GM12865 (cell line): ENCODE measurements at regions not wholly inside any gene's neighbourhood (a gene's known extent, or its start where the extent isn't known, plus 50 kb on each side); places are given as distances from the start of the nearest gene placed in this dataset.

Experiments used
- DNase-seq: peaks from one replicate; pipeline ENCODE4 v3.0.0; 2010; ENCODE audit warnings: low read depth
- H3K4me3 ChIP-seq: 2 replicates; pipeline ENCODE4 v1.5.1; 2011; ENCODE audit warnings: mild to moderate bottlenecking, low read depth, low read length, control low read depth
- CTCF ChIP-seq: IDR thresholded peaks from 2 replicates; pipeline ENCODE4 v1.5.1; 2011; ENCODE audit warnings: low read length, control low read depth, low read depth, inconsistent platforms; ENCODE audit not compliant: insufficient read depth; ENCODE audit errors: missing control alignments

- no peak for DNase-seq
- H3K4me3 ChIP-seq, result no peak overlapping the region
- TF ChIP-seq CTCF, result no peak
These were observed 444.2 kb downstream of the SOX9 start for GRCh38 chr17:72565006-72565405.

- no peak for DNase-seq
These were observed 444.9 kb downstream of the SOX9 start for GRCh38 chr17:72565758-72566157.

GRCh38 chr17:72566671-72567484, 446.1 kb downstream of the SOX9 start:
- DNase-seq, result no peak
- H3K4me3 ChIP-seq, result no peak overlapping the region
- TF ChIP-seq CTCF, result no peak

More at GRCh38 chr17:72565758-72566157, 444.9 kb downstream of the SOX9 start:
- no peak for TF ChIP-seq CTCF
- no peak overlapping the region for H3K4me3 ChIP-seq

DNA sequence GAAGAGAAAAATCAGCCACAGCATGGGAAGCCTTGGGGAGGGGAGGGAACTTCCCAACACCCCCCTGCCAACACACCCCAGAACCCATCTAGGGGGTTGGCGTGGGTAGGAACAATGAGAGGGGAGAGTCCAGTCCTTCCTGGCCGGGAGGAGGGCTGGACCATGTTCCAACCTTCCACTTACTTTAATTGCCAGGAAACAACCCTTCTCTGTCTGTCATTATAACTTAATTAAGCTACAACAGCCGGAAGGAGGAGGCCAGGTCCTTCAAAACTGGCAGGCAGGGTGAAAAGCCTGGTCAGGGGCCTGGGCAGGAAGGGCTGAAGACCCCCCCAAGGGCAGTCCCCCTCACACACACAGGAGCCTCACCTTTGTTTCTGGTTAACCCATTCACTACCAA, 447.0 kb downstream of the SOX9 start:
- TF ChIP-seq CTCF, result no peak
- no peak for DNase-seq

GRCh38 chr17:72569148-72569946, 448.5 kb downstream of the SOX9 start:
- no peak for TF ChIP-seq CTCF
- H3K4me3 ChIP-seq, result no peak overlapping the region
- DNase-seq, result no peak

More for the DNA sequence above, 447.0 kb downstream of the SOX9 start:
- no peak overlapping the region for H3K4me3 ChIP-seq

DNA sequence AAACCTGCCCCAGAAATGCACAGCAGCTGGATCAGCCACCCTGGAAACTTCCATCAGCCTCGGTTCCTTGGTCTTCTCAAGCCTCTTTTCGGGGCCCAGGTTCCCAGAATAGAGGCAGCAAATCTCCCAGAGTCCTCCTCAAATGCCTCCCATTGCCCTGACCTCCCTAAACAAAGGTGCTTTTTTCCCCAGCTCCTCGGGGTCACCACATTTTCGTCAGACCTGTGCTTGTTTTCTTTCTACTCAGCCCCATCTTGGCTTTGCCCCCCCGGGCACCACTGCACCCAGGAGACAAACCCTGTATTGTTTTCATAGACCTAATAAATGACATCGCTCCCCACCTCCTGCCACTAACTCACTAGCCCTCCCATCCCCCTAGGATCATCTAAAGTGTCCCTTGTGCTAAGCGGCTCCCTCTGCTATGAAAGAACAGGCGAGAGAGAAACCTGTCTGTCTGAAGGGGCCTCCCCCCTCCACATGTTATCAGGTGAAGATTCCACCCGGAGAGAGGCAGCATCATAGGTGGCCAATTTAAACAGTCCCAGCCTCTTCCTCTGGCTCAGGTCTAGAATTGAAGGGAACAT, 451.1 kb downstream of the SOX9 start:
- H3K4me3 ChIP-seq, result no peak overlapping the region
- no peak for DNase-seq
- no peak for TF ChIP-seq CTCF
